ENCODE measurements at regions not wholly inside any gene's neighbourhood (a gene's known extent, or its start where the extent isn't known, plus 50 kb on each side); places are given as distances from the start of the nearest gene placed in this dataset.

GRCh38 chr9:109886617-109887016 is 106.6 kb downstream of the PALM2AKAP2 start:
- no peaks in the 10 kb centered on the region; the same call in 1 of the 2 replicates for H3K36me3 ChIP-seq (ENCODE audit: control insufficient read depth, insufficient read depth, low read length)
- H2AK9ac ChIP-seq (replicated peaks; ENCODE audit: low read depth, low read length, poor library complexity), result no peak overlapping the region
- no peak overlapping the region for H3K23ac ChIP-seq (ENCODE audit: low read depth, low read length)
- ATAC-seq (ENCODE audit: low read depth), result no peak
- TF ChIP-seq CTCF (conservative IDR thresholded peaks at IDR 0.05; ENCODE audit: low read depth, low read length) (no peak), RCOR1 (IDR thresholded peaks at IDR 0.05; ENCODE audit: insufficient replicate concordance, low read length) (no peak), POLR2A (IDR thresholded peaks at IDR 0.05; ENCODE audit: low read depth, low read length) (no peak), MXI1 (IDR thresholded peaks at IDR 0.05; ENCODE audit: borderline replicate concordance, low read depth, low read length) (no peak), BHLHE40 (IDR thresholded peaks at IDR 0.05; ENCODE audit: low read depth, low read length) (no peak), MAFK (IDR thresholded peaks at IDR 0.05; ENCODE audit: low read depth, low read length) (no peak), CHD1 (IDR thresholded peaks at IDR 0.05; ENCODE audit: low read depth, low read length) (no peak), ELK1 (IDR thresholded peaks at IDR 0.05; ENCODE audit: borderline replicate concordance, low read depth, low read length) (no peak), CEBPB (IDR thresholded peaks at IDR 0.05; ENCODE audit: low read depth, low read length) (no peak)
- H2AK5ac ChIP-seq (ENCODE audit: low read depth, low read length), result 0 out of 2 replicates have a peak overlapping the region, but pooled peaks have one; percentile 27
- H3K9me1 ChIP-seq (ENCODE audit: insufficient read depth, low read length), result peaks cover 16% of the 10 kb centered on the region
- no peak overlapping the region for H3K9ac ChIP-seq (ENCODE audit: low read depth, low read length)
- H3K18ac ChIP-seq (ENCODE audit: low read depth, low read length), result no peak overlapping the region
- H4K5ac ChIP-seq (ENCODE audit: low read depth, low read length), result no peak overlapping the region
- no TSS peak for BruUV-seq (replicated peaks)
- H3K79me1 ChIP-seq (ENCODE audit: low read depth in 1 of 2, low read length in 2 of 2), result peaks cover 21 to 47% of the 10 kb centered on the region in 2 experiments
- ChIA-PET POLR2A (ENCODE audit: unreplicated experiment) (no interaction called here), CTCF (interaction anchor here (1.1 to 1.4 kb wide), 2 partner anchors 15 to 88 kb away, joined by 3 to 4 read pairs; no protein-coding TSS in a partner anchor)
- WGBS, 2 experiments (ENCODE audit: extremely low coverage in 2 of 2, insufficient read length in 1 of 2), result 60% methylated on average over 1 of the region's 3 CpGs; no CpG with 5 or more reads in 1 of the 2 experiments
- no peak overlapping the region for H2AFZ ChIP-seq (replicated peaks; ENCODE audit: low read length, poor library complexity)
- no peak overlapping the region for H3K4ac ChIP-seq (ENCODE audit: low read depth, low read length)
- no peak overlapping the region for H3K4me3 ChIP-seq (ENCODE audit: insufficient read depth, low read depth, low read length)
- intact Hi-C loops (cut with micrococcal nuclease), result loop anchor here (10.0 kb wide), 1 partner anchor 122 kb away; no protein-coding TSS in a partner anchor
- peak overlapping the region; percentile 38 for H2BK5ac ChIP-seq (ENCODE audit: low read depth, low read length, poor library complexity, severe bottlenecking)
- in situ Hi-C loops (cut with MboI; ENCODE audit: low sequenced_read_pairs), result no loop called here
- H3K4me2 ChIP-seq (ENCODE audit: low read depth, low read length), result no peak overlapping the region; the same call in 1 of the 2 replicates
- no peaks in the 10 kb centered on the region for H3K9me3 ChIP-seq (ENCODE audit: control insufficient read depth, insufficient read depth, low read length)
- no peaks in the 10 kb centered on the region for H3K27me3 ChIP-seq (ENCODE audit: control insufficient read depth, insufficient read depth, low read length)
- no peak overlapping the region for H3K56ac ChIP-seq (ENCODE audit: extremely low read depth, insufficient read depth, low read length)
- H4K8ac ChIP-seq (ENCODE audit: low read depth in 2 of 2, low read length in 2 of 2), result peak overlapping the region in 1 of 2 experiments; percentile 34; a peak in 1 of 4 replicates
- H4K20me1 ChIP-seq (ENCODE audit: insufficient read depth, low read length), result peaks cover 15% of the 10 kb centered on the region
- dilution Hi-C loops (cut with HindIII; ENCODE audit: low sequenced_read_pairs, unreplicated experiment), result no loop called here
- H2BK15ac ChIP-seq (ENCODE audit: low read depth, low read length), result no peak overlapping the region; the same call in 2 of the 3 replicates
- no peak overlapping the region for H4K91ac ChIP-seq (ENCODE audit: insufficient read depth, low read depth, low read length)
- H3K4me1 ChIP-seq (ENCODE audit: control insufficient read depth, insufficient read depth, low read length), result peaks cover 8% of the 10 kb centered on the region
- no peak overlapping the region for H2BK20ac ChIP-seq (ENCODE audit: low read depth, low read length)
- no peak for DNase-seq
- no peak overlapping the region for H3K27ac ChIP-seq (ENCODE audit: insufficient read depth, low read length)
- no peak overlapping the region for H3K14ac ChIP-seq (replicated peaks; ENCODE audit: low read depth, low read length)
- H2BK120ac ChIP-seq (ENCODE audit: low read depth, low read length), result 0 out of 2 replicates have a peak overlapping the region, but pooled peaks have one; percentile 18

Data from IMR-90 (cell line).